ENCODE measurements at regions not wholly inside any gene's neighbourhood (a gene's known extent, or its start where the extent isn't known, plus 50 kb on each side); places are given as distances from the start of the nearest gene placed in this dataset.
A peak's percentile ranks its signal among the peaks of the same experiment; 100 is the strongest.
"Not testable (repeated sequence)": the region's sequence is repeated elsewhere in the genome, so short reads cannot be mapped to it uniquely, and the experiment has no call there.

DNA sequence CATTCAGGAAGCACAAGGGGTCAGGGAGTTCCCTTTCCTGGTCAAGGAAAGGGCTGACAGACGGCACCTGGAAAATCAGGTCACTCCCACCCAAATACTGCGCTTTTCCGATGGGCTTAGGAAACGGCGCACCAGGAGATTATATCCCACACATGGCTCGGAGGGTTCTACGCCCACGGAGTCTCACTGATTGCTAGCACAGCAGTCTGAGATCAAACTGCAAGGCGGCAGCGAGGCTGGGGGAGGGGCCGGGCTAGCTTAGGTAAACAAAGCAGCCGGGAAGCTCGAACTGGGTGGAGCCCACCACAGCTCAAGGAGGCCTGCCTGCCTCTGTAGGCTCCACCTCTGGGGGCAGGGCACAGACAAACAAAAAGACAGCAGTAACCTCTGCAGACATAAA is 68.0 kb upstream of the CCT8L2 start:
- H3K9me1 ChIP-seq (ENCODE audit: control insufficient read depth, insufficient read depth, low read length); H2AFZ ChIP-seq (ENCODE audit: low read depth, low read length); ATAC-seq; H3K27ac ChIP-seq (ENCODE audit: extremely low read depth, low read depth, low read length); H3K4me2 ChIP-seq (ENCODE audit: insufficient read depth, low read length); H3K4me1 ChIP-seq (replicated peaks in 1 of 2; ENCODE audit: control insufficient read depth in 2 of 2, insufficient read depth in 2 of 2, low read length in 2 of 2); H3K79me2 ChIP-seq (ENCODE audit: control insufficient read depth, insufficient read depth, low read length); H3K9ac ChIP-seq (ENCODE audit: insufficient read depth in 1 of 2, low read depth in 2 of 2, low read length in 2 of 2); H4K20me1 ChIP-seq (replicated peaks; ENCODE audit: control insufficient read depth, insufficient read depth, low read length); H3K27me3 ChIP-seq (ENCODE audit: control insufficient read depth in 2 of 2, insufficient read depth in 2 of 2, low read length in 2 of 2); H3K36me3 ChIP-seq (ENCODE audit: control insufficient read depth, insufficient read depth, low read length); H3K9me3 ChIP-seq (replicated peaks; ENCODE audit: control insufficient read depth, insufficient read depth, low read depth, low read length); intact Hi-C loops (cut with micrococcal nuclease); FAIRE-seq; DNase-seq (ENCODE audit: extremely low read depth in 1 of 4, low spot score in 3 of 4); H3K4me3 ChIP-seq; CTCF ChIA-PET (ENCODE audit: low intra/inter-chr PET ratio); POLR2A ChIA-PET; BruUV-seq (replicated peaks); in situ Hi-C loops (cut with MboI); TF ChIP-seq MYC (IDR thresholded peaks at IDR 0.05; ENCODE audit: low read depth, low read length): not testable (repeated sequence)
- 47% methylated on average over 13 of the region's 13 CpGs for WGBS (ENCODE audit: insufficient coverage, low coverage, missing lambda C conversion rate)
- TF ChIP-seq POLR2A (conservative IDR thresholded peaks at IDR 0.05) (0 out of 2 replicates have a peak, but pooled peaks have one; percentile 29), MYC (CRISPR knock-in tag; IDR thresholded peaks at IDR 0.05; ENCODE audit: borderline replicate concordance, low read depth) (0 out of 2 replicates have a peak, but pooled peaks have one; percentile 40), EGR1 (conservative IDR thresholded peaks at IDR 0.05) (peak; percentile 41; the same call in 1 of the 2 replicates), SUPT5H (IDR thresholded peaks at IDR 0.05) (peak; percentile 38; the same call in 1 of the 2 replicates), CBX1 (IDR thresholded peaks at IDR 0.05; ENCODE audit: low read depth) (0 out of 2 replicates have a peak, but pooled peaks have one; percentile 14)
- TF ChIP-seq, protein P1, sequence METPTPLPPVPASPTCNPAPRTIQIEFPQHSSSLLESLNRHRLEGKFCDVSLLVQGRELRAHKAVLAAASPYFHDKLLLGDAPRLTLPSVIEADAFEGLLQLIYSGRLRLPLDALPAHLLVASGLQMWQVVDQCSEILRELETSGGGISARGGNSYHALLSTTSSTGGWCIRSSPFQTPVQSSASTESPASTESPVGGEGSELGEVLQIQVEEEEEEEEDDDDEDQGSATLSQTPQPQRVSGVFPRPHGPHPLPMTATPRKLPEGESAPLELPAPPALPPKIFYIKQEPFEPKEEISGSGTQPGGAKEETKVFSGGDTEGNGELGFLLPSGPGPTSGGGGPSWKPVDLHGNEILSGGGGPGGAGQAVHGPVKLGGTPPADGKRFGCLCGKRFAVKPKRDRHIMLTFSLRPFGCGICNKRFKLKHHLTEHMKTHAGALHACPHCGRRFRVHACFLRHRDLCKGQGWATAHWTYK (CRISPR knock-in tag; IDR thresholded peaks at IDR 0.05): 0 out of 2 replicates have a peak, but pooled peaks have one; percentile 11

Measured in K562 (cell line).